Cardiac fibroblast (primary cell): ENCODE measurements at regions not wholly inside any gene's neighbourhood (a gene's known extent, or its start where the extent isn't known, plus 50 kb on each side); places are given as distances from the start of the nearest gene placed in this dataset.
"Not testable (repeated sequence)": the region's sequence is repeated elsewhere in the genome, so short reads cannot be mapped to it uniquely, and the experiment has no call there.

Source experiments
- DNase-seq, 2 donors: peaks; one replicate each; pipeline versions ENCODE4 v3.0.0 to v3.0.0-alpha.2; 2010; ENCODE audit warnings: low read depth in 2 of 2
- H3K4me3 ChIP-seq, 2 donors: replicated peaks in 1 of 2; 1 replicate in 1 of 2; 2 replicates in 1 of 2; pipeline ENCODE4 v1.5.1; 2011; ENCODE audit warnings: low read depth in 2 of 2, low read length in 2 of 2, mild to moderate bottlenecking in 2 of 2, moderate library complexity in 1 of 2
- TF ChIP-seq, protein P1 (sequence below): IDR thresholded peaks from one replicate; pipeline ENCODE4 v1.5.1; 2011; ENCODE audit warnings: low read depth, mild to moderate bottlenecking, low read length, inconsistent platforms

DNA sequence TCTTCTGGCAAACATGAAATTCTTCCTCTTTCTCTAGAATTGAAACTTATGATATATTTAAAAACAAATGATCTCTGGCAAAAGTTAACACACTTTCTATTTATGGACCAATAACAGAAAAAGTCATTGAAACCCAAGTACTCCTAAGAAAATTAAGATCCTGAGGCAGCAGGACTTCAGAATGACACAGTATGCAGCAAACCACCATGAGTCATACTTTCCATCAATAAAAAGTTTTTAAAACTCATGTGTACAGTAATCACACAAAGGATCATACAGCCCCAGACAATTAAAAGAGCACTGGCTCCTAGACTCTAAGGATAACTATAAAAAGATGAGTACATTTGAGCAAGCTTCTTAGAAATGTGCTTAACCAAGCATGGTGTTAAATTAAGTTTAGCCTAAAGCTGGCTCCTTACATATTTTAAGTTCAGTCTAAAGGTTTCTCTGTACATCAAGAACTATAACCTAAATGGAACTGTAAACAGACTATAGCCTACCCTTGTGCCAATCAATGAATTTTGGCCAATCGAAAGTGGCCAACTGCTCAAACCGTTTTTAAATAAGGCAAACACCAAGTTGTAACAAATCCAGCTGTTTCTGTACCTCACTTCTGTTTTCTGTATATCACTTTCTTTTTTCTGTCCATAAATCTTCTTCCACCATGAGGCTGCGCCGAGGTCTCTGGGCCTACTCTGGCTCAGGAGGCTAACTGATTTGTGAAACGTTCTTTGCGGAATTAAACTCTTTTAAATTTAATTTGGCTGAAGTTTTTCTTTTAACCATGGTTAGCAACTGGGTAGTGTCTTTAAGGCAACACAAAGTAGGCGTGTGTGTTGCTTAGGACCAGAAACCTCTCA, 232.1 kb upstream of the PIK3R1 start:
- TF ChIP-seq, protein P1, sequence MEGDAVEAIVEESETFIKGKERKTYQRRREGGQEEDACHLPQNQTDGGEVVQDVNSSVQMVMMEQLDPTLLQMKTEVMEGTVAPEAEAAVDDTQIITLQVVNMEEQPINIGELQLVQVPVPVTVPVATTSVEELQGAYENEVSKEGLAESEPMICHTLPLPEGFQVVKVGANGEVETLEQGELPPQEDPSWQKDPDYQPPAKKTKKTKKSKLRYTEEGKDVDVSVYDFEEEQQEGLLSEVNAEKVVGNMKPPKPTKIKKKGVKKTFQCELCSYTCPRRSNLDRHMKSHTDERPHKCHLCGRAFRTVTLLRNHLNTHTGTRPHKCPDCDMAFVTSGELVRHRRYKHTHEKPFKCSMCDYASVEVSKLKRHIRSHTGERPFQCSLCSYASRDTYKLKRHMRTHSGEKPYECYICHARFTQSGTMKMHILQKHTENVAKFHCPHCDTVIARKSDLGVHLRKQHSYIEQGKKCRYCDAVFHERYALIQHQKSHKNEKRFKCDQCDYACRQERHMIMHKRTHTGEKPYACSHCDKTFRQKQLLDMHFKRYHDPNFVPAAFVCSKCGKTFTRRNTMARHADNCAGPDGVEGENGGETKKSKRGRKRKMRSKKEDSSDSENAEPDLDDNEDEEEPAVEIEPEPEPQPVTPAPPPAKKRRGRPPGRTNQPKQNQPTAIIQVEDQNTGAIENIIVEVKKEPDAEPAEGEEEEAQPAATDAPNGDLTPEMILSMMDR: no peak
- H3K4me3 ChIP-seq: no peak overlapping the region
- peak; percentile 67 to 77 for DNase-seq

DNA sequence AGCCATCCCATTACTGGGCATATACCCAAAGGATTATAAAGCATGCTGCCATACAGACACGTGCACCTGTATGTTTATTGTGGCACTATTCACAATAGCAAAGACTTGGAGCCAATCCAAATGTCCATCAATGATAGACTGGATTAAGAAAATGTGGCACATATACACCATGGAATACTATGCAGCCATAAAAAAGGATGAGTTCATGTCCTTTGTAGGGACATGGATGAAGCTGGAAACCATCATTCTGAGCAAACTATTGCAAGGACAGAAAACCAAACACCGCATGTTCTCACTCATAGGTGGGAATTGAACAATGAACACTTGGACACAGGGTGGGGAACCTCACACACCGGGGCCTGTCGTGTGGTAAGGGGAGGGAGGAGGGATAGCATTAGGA, 233.4 kb upstream of the PIK3R1 start:
- not testable (repeated sequence) for H3K4me3 ChIP-seq, DNase-seq

DNA sequence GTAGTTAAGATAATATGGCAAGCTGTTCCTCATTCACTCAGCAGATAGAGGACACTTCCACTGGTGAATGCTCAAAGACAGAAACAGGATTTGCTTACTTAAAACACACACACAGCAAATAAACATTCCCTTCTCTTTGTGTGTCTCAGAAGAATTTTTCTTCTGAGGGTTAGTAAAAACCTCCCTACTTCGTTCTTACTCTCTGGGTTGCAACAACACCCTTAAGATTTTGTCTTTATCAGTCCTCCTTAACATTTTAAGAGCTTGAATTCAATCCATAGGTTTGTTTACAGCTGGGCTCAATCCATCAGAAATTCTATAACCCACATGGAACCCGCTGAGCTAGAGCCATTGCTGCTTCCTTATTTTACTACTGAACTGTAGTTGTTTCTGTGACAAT, 237.4 kb upstream of the PIK3R1 start:
- TF ChIP-seq, protein P1: no peak
- DNase-seq: no peak

DNA sequence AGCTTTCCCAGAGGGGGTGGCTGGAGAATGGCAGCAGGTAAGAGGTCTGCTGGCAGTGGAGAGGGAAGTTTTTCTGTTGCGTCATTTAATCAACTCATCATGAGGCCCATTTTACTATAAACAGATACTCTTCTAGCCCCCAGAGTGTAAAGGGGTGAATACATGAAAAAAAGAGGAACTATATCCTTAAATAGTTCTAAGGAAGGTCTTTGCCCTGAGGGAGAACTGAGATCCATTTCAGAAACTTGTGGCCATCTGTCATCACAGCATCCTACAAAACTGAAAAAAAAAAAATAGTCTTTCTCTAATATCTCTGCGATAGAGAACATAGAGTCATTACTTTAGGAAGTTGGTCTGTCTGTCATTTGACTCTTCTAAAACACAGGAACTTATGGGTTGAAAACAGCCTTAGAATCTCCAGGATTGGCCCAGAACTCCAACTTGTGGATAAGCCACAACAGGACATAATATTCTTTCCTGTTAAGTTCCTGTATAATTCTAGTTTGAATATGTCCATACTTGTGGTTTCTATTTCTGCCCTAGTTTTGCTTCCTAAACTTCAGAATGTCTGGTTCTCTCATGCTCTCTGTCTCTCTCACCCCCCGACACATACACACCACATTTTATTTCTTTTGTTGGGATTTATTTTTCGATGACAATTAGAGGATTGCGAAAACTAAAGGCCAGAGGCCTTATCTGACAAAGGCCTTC, 238.5 kb upstream of the PIK3R1 start:
- TF ChIP-seq, protein P1: no peak
- no peak overlapping the region for H3K4me3 ChIP-seq
- DNase-seq: peak in 1 of 2 donors; percentile 15

More for the DNA sequence above, 237.4 kb upstream of the PIK3R1 start:
- no peak overlapping the region for H3K4me3 ChIP-seq

DNA sequence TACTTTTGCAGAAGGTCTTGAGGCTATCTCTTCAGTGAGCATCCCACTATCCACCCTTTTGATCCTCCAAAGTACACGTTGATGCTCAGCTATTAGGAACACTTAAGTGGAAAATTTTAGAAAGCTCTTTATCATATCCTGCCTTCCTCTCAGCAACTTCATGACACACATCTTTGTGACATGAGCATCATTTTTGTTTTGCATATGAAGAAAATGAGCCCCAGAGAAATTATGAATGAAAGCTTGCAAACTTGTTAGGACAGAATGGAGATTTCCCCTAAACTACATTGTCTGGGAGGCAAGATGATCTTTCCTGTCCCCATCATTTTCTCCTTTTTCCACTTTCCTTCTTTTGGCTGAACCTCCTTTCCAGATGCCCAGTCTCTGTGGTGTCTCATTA, 239.4 kb upstream of the PIK3R1 start:
- no peak for DNase-seq
- TF ChIP-seq, protein P1: no peak

DNA sequence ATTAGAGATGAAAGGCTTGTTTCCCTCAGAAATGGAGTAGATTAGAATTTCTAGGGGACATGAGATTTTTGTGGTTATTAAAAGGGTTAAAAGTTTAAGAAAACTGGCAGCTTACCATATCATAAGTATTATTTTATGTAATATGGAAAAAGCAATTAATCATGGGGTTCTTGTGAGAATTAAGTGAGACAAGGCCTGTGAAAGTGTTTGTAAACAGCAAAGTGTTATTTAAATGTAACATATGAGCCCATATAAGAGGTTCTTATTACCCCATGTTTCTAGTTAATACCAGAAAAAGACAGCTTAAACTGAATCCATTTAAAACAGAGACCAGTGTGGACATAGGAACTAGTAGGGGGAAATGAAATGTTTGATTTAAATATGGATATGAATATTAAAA, 241.1 kb upstream of the PIK3R1 start:
- no peak for DNase-seq
- no peak overlapping the region for H3K4me3 ChIP-seq
- TF ChIP-seq, protein P1: no peak

More for the DNA sequence above, 239.4 kb upstream of the PIK3R1 start:
- H3K4me3 ChIP-seq: no peak overlapping the region

DNA sequence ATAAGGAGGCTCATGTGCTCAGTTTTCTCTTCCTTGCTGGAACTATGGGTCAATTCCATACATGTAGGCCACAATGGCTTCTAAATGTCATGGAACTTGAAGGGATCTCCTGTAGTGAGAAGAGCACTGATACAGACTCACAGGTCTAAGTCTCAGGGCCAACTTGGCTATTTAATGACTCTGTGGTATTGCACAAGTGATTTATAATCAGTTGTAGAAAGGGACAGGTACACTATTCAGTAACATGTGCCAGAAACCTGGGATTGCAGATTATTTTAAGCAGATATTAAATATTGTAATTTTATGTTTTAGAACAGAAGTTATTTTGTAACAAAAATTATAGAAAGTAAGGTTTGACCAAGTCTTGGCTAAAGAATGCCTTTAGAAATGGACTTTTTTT, 241.5 kb upstream of the PIK3R1 start:
- H3K4me3 ChIP-seq: no peak overlapping the region
- no peak for DNase-seq
- TF ChIP-seq, protein P1: no peak
